HG02884 (cell line): ENCODE measurements at regions not wholly inside any gene's neighbourhood (a gene's known extent, or its start where the extent isn't known, plus 50 kb on each side); places are given as distances from the start of the nearest gene placed in this dataset.

Source experiments
- ATAC-seq: cut with Tn5 transposase; IDR thresholded peaks from one replicate; pipeline ENCODE4 v1.9.1; 2021; ENCODE audit warnings: mild to moderate bottlenecking, moderate library complexity; ENCODE audit not compliant: unreplicated experiment

GRCh38 chr5:6910950-6911349 lies 197.7 kb downstream of the TENT4A start:
- ATAC-seq: no peak

GRCh38 chr5:6914347-6914746 lies 201.1 kb downstream of the TENT4A start:
- ATAC-seq: no peak

GRCh38 chr5:6915574-6915973 lies 202.3 kb downstream of the TENT4A start:
- no peak for ATAC-seq

GRCh38 chr5:6918255-6918654 lies 205.0 kb downstream of the TENT4A start:
- no peak for ATAC-seq

- no peak for ATAC-seq
Observed at GRCh38 chr5:6920628-6921256, 207.5 kb downstream of the TENT4A start.

- no peak for ATAC-seq
Observed at GRCh38 chr5:6926491-6927038, 213.3 kb downstream of the TENT4A start.

GRCh38 chr5:6936031-6936430 lies 222.8 kb downstream of the TENT4A start:
- no peak for ATAC-seq

- ATAC-seq: no peak
Observed at GRCh38 chr5:6937677-6938076, 224.4 kb downstream of the TENT4A start.

- ATAC-seq: no peak
Observed at GRCh38 chr5:6941631-6942030, 228.4 kb downstream of the TENT4A start.

GRCh38 chr5:6943197-6944112 lies 230.2 kb downstream of the TENT4A start:
- no peak for ATAC-seq

- ATAC-seq: no peak
Observed at GRCh38 chr5:6948562-6948961, 235.3 kb downstream of the TENT4A start.

- no peak for ATAC-seq
Observed at GRCh38 chr5:6949230-6949629, 236.0 kb downstream of the TENT4A start.

GRCh38 chr5:6950250-6950649 lies 237.0 kb downstream of the TENT4A start:
- ATAC-seq: no peak

GRCh38 chr5:6950860-6951259 lies 237.6 kb downstream of the TENT4A start:
- no peak for ATAC-seq

- ATAC-seq: no peak
Observed at GRCh38 chr5:6961123-6961522, 247.9 kb downstream of the TENT4A start.

- no peak for ATAC-seq
Observed at GRCh38 chr5:6961837-6962635, 248.8 kb downstream of the TENT4A start.

GRCh38 chr5:6976971-6977370 lies 263.7 kb downstream of the TENT4A start:
- ATAC-seq: no peak

GRCh38 chr5:6979061-6979460 lies 265.8 kb downstream of the TENT4A start:
- ATAC-seq: no peak

GRCh38 chr5:6989230-6989629 lies 276.0 kb downstream of the TENT4A start:
- no peak for ATAC-seq

GRCh38 chr5:6994097-6994496 lies 280.9 kb downstream of the TENT4A start:
- ATAC-seq: no peak

- no peak for ATAC-seq
Observed at GRCh38 chr5:6995115-6995514, 281.9 kb downstream of the TENT4A start.
